ENCODE measurements at regions not wholly inside any gene's neighbourhood (a gene's known extent, or its start where the extent isn't known, plus 50 kb on each side); places are given as distances from the start of the nearest gene placed in this dataset.
A peak's percentile ranks its signal among the peaks of the same experiment; 100 is the strongest.
"Not testable (repeated sequence)": the region's sequence is repeated elsewhere in the genome, so short reads cannot be mapped to it uniquely, and the experiment has no call there.

- not testable (repeated sequence) for DNase-seq
Observed at GRCh38 chr1:120357046-120357445, 57.8 kb upstream of the NBPF8 start.

DNA sequence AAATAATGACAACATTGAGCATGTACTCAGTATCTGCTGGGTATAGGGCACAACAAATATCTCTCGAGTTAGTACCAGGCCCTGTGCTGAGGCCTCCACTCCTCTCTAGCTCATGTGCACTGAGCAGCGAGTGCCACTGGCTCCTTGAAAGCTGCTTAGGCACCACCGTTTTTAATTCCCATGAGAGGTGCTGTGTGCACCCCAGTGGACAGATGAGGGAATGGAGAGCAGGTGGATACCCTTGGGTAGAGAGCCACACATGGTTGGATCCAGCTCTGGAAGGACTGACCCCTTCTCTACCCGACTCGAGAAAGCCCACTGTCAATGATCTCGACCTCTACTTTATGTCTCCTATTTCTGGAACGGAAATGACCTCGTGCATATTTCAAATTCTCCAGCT, 58.7 kb upstream of the NBPF8 start:
- DNase-seq: peak; percentile 41

GRCh38 chr1:120354618-120355184, 60.1 kb upstream of the NBPF8 start:
- DNase-seq: peak; percentile 74

DNA sequence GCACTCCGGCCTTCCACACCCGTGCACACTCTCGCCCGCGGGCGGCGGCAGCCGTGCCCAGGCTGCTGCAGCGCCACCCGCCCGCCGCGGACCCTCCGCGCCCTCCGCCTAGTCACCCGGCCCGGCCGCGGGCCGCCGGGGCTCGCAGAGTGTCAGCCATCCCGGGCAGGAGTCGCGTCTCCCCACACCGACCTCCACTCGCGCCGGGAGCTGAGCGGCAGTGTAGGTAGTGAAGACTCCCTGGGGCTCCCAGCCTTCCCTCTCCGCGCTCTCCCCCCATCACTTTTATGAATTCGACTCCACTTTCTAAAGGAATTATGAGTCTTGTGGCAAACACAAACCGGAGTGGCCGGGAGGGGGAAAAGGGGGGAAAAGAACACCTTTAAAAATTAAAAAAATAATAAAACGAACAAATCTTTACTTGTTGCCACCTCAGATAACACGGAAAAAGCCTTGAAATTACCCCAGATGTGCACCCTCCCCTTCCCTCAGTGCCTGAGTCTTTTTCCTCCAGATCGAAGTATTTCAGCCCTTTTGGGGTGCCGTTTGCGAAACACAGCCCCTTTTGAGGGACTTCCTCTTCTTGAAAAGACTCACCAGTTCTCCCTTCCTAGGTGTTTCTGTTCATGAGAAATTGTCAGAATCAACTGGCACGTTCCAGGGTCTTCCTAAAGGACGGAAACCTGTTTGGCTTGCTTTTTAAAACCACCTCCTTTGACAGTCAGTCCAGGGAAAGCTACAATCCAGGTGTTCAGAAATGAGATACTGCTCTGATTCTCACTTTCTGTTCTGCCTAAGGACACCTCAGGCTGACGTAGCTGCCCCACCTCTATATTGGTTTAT, 72.4 kb upstream of the NBPF8 start:
- DNase-seq: peak; percentile 7

DNA sequence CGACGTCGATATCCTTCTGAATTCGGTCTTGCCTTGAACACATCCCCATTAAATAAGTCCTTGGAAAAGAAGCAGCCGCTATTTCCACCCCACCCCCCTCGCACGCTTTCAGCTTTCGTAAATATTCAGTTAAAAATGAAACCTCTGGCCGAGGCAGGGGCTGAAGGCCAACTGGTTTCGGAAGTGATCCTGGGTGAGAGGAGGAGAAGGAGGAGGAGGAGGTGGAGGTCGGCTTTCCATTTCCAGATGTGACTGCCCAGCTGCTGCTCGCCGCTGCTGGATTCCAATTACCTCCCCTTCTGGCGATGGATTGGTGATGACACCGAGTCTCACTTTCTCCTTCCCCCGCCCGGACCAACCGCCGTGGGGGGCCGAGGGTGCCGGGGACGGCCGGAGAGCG, 73.1 kb upstream of the NBPF8 start:
- DNase-seq: peak; percentile 3

DNA sequence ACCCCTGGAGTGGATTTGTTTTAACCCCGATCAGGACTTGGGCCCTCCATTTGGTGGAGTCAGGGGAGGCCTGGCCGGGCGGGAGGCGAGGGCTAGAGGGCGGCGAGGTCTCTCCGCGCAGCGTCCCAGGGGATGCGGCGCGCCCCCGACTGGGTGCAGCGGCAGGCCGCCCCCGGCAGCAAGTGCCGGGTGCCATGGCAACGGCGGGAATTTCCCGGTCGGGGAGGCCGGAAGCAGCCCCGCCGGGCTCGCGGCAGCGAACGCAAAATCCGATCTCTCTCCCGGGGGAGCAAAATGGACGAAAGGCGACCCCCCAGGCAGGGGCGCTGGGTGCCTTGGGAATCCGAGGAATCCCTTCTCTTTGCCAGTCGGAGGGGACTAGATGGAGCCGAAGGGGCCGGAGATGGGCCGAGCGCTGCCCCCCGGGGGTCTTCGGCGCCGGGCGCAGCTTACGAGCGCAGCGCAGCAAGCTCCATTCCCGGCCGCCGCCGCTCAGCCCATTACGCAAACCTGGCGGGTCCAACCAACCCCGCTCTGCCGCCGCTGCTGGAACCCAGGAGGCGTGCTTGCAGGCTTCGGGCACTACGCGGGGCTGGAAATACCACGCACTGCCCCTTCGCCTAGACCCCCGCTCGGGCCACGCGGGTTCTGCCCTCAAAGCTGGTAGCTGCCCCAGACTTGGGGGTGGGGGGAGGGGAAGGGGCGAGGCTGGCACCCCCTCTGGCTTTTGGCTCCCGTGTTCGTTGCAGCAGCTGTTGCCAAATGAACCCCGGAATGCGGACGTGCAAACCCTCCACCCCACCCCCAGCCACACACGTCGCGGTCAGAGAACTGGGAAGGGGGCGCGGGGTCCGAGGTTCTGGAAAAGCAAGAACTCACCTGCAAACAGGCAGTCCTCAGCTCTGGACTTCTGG, 73.7 kb upstream of the NBPF8 start:
- DNase-seq: not testable (repeated sequence)

DNA sequence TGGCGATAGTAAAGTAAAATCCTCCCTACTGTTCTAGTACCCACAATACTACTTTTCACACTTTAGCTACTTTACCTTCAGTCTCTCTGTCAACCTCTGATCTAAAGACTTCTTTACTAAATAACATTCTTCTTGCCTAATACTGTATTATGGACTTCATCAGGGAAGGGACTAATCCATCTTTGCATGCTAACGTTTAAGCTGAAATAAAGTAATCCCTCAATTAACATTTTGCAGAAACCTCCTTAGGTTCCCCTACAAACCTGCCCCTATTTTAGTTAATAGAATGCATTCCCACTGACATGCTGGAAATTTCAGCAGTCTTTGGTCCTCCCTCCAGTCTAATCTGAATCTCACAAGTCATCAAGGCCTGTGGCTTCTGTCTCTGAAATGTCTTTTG, 99.1 kb upstream of the NBPF8 start:
- not testable (repeated sequence) for DNase-seq

DNA sequence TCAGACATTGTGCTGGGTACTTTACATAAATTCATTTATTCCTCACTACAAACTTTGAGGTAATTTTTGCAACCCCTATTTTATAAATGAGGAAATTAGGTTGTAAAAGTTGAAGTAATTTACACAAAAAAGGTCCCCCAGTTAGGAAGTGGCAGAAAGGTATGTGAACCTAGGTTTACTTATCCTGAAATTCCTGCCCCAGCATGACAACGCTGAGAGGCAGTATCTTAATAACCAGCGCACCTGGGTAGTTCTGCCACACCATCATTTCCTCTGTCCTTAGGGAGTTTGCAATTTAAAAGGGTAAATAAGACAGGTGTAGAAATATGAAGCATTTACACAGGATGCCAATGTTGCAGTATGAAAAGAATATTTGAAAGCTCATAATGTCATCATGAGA, 102.9 kb upstream of the NBPF8 start:
- not testable (repeated sequence) for DNase-seq

DNA sequence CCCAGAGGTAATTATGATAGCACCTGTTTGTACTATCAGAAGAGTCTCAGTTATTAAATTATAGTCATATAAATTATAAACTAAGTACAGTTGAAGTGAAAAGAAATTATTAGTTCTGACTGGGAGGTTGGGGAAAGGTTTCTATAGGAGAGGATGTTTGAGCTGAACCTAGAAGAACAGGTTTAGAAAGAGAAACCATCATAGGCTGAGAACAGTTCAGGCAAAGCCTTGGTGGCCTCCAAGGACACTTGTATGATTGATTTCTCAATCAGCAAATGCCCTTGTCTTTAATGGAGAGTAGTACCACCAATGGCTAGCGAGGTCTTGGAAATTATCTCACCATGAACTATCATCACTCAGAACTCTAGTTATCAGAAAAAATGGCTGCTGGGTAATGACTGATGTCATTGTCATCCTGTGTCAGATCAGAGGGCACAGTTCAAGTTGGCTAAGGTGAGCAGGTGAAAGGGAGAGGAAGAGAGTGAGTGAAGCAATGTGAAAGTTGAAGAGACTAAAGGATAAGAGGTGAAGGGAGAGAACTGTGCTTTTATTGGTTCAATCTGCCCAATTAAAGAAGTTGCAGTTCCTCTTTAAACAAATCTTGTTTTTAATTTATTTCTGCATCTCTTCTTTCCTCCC, 105.8 kb upstream of the NBPF8 start:
- not testable (repeated sequence) for DNase-seq

DNA sequence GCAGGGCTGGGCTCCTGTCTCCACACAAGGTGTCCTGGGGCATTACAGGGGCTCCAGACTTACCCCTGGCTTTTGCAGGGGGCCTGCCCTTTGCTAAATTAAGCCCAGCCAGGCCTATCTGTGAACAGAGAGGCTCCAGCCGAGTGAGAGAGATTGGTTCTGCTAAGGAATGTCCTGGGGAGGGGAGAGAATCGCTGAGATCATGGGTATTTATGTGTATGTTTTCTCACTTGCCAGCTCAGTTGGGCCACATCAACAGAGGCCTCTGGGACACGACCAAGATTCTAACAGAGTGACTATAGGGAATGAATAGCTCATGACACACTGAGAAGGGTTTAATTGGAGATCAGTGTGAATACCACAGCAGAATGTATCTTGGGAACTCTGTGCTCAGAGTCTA, 109.8 kb upstream of the NBPF8 start:
- not testable (repeated sequence) for DNase-seq

- DNase-seq: not testable (repeated sequence)
Observed at GRCh38 chr1:120304341-120304740, 110.5 kb upstream of the NBPF8 start.

- DNase-seq: not testable (repeated sequence)
Observed at GRCh38 chr1:120299433-120300057, 115.3 kb upstream of the NBPF8 start.

DNA sequence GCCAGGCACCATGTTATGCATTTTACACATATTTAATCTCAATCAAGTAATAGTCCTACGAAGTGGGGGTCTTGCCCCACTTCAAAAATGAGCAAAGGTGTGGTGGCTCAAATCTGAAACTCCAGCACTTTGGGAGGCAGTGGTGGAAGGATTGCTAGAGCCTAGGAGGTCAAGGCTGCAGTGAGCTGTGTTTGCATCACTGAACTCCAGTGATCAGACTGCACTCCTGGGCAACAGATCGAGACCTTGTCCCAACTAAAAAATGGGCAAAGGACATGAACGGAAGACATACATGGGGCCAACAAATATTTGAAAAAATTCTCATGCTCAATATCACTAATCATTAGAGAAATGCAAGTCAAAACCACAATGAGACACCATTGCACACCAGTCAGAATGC, 116.3 kb upstream of the NBPF8 start:
- not testable (repeated sequence) for DNase-seq

DNA sequence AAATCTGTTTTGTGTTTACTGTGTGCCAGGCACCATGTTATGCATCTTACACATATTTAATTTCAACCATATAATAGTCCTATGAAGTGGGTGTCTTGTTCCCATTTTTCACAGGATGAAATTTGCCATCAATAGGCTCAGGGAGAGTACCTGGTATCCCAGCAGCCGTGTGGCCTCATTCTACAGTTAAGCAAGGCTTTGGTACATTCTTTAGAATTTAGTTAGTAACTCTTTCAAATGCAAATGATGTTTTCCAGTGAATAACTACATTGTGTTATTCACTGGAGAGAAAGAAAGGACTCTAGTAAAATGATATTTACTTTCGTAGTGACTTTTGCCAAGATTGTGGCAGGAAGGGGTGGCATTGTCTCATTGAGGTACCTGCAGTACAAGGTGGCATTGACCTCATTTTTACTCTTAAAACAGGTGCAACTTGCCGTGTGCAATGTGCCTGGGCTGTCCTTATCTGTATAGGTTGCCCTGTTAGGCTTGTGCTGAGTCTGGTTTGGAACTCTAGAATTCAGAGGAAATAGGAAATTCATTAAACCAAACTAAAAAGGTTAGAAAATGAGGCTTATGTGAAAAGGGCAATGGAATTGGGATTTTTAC, 117.4 kb upstream of the NBPF8 start:
- DNase-seq: not testable (repeated sequence)

DNA sequence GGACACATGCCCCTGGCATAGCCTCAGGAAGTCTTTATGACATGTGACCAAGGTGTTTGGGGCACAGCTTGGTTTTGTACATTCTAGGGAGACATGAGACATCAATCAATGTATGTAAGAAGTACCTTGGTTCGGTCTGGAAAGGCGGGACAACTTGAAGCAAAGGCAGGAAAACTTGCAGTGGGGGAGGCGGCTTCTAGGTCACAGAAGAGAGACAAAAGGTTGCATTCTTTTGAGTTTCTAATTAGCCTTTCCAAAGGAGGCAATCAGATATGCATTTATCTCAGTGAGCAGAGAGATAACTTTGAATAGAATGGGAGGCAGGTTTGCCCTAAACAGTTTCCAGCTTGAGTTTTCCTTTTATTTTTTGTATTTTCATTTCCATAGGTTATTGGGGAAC, 113.8 kb upstream of the SEC22B start:
- DNase-seq: not testable (repeated sequence)

GRCh38 chr1:120289601-120290074, 113.3 kb upstream of the SEC22B start:
- not testable (repeated sequence) for DNase-seq

- DNase-seq: not testable (repeated sequence)
Observed at GRCh38 chr1:120288814-120289600, 112.7 kb upstream of the SEC22B start.

- not testable (repeated sequence) for DNase-seq
Observed at GRCh38 chr1:120288167-120288566, 111.8 kb upstream of the SEC22B start.

DNA sequence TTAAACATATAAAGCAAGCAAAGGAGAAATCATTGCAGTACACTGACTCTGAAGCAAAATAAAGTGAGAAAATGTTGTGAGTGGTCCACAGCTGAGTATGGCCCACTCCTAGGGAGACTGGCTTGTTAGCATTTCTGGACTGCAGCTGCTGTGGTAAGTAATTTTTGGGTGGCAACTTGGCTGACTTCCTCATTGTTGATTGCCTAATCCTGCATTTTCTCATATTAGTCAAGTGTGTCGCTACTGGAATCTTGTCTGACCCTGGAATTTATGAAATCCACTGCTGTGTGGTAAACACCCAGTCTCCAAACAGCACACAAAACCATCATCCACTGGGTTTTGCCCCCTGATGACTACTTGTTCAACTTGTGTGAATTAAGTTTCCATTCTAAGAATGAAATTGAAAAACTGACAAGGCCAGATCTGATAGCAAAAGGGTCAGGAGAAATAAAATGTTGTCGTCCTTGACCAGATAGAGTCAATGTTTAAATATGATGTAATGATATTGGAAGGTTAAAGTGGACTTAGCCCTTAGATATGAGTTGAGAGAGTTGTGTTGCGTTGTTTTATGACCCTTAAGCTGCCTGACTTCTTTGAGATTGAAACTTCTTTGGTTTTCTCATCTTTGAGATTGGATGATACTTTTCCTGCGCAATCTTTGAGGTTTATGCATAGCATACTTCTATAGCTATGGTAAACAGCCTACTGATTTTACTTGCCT, 106.6 kb upstream of the SEC22B start:
- DNase-seq: not testable (repeated sequence)

- not testable (repeated sequence) for DNase-seq
Observed at GRCh38 chr1:120278259-120278610, 101.9 kb upstream of the SEC22B start.

Measured in DMS53 (cell line).